ENCODE measurements at regions not wholly inside any gene's neighbourhood (a gene's known extent, or its start where the extent isn't known, plus 50 kb on each side); places are given as distances from the start of the nearest gene placed in this dataset.
A peak's percentile ranks its signal among the peaks of the same experiment; 100 is the strongest.

DNA sequence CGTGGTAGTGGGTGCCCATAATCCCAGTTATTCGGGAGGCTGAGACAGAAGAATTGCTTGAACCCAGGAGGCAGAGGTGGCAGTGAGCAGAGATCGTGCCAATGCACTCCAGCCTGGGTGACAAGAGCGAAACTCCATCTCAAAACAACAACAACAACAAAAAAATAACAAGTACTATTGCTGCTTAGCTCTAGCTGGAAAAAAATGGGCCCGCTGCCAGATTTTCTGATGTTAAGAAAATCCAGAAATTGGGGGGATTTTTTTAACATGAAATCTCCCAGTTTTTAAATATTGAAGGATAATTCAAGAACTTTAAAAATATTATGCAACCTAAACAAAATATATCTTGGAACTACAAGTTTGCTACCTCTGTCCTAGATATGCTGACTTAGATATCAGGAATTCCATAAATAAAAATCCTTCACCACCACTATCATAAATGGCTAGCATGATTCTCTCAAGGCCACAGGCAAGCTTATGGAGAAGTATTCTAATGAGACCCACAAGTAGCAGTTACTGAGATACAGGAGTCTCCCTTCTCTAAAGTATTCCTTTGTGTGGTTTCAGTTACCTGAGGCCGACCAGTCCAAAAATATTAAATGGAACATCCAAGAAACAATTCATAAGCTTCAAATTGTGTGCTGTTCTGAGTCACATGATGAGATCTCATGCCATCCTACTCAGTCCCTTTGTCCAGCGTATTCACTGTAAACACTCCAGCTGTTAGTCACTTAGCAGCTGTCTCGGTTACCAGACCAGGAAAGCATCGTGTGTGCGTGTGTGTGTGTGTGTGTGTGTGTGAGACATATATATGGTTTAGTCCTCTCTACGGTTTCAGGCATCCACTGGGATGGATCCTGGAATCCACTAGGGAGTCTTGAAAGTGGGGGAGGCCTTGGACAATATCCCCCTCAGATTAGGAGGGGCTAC is 277.2 kb downstream of the TBL1XR1 start:
- no peaks in the 10 kb centered on the region for H3K36me3 ChIP-seq (ENCODE audit: control insufficient read depth, insufficient read depth, low read length)
- in situ Hi-C loops (cut with MboI) (no loop called here), intact Hi-C loops (cut with micrococcal nuclease) (no loop called here)
- no peaks in the 10 kb centered on the region for H3K9me1 ChIP-seq (ENCODE audit: control insufficient read depth, insufficient read depth, low read length)
- TF ChIP-seq, protein P1, sequence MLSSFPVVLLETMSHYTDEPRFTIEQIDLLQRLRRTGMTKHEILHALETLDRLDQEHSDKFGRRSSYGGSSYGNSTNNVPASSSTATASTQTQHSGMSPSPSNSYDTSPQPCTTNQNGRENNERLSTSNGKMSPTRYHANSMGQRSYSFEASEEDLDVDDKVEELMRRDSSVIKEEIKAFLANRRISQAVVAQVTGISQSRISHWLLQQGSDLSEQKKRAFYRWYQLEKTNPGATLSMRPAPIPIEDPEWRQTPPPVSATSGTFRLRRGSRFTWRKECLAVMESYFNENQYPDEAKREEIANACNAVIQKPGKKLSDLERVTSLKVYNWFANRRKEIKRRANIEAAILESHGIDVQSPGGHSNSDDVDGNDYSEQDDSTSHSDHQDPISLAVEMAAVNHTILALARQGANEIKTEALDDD (IDR thresholded peaks at IDR 0.05) = 0 out of 2 replicates have a peak, but pooled peaks have one; percentile 39
- no peak for TF ChIP-seq ZC3H4 (CRISPR knock-in tag; IDR thresholded peaks at IDR 0.05; ENCODE audit: borderline replicate concordance)
- no peak for TF ChIP-seq CAMTA2 (CRISPR knock-in tag; conservative IDR thresholded peaks at IDR 0.05)
- TF ChIP-seq NFIC (IDR thresholded peaks at IDR 0.05) = peak; percentile 69
- TF ChIP-seq ZNF740 (CRISPR knock-in tag; IDR thresholded peaks at IDR 0.05) = no peak
- no peak for TF ChIP-seq ZNF740 (tag; IDR thresholded peaks at IDR 0.05)
- TF ChIP-seq, protein P2, sequence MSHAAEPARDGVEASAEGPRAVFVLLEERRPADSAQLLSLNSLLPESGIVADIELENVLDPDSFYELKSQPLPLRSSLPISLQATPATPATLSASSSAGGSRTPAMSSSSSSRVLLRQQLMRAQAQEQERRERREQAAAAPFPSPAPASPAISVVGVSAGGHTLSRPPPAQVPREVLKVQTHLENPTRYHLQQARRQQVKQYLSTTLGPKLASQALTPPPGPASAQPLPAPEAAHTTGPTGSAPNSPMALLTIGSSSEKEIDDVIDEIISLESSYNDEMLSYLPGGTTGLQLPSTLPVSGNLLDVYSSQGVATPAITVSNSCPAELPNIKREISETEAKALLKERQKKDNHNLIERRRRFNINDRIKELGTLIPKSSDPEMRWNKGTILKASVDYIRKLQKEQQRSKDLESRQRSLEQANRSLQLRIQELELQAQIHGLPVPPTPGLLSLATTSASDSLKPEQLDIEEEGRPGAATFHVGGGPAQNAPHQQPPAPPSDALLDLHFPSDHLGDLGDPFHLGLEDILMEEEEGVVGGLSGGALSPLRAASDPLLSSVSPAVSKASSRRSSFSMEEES (CRISPR knock-in tag; IDR thresholded peaks at IDR 0.05) = peak; percentile 32
- TF ChIP-seq C11orf30 (IDR thresholded peaks at IDR 0.05; ENCODE audit: low read depth) = peak; percentile 9; the same call in 1 of the 2 replicates
- TF ChIP-seq, protein P3, sequence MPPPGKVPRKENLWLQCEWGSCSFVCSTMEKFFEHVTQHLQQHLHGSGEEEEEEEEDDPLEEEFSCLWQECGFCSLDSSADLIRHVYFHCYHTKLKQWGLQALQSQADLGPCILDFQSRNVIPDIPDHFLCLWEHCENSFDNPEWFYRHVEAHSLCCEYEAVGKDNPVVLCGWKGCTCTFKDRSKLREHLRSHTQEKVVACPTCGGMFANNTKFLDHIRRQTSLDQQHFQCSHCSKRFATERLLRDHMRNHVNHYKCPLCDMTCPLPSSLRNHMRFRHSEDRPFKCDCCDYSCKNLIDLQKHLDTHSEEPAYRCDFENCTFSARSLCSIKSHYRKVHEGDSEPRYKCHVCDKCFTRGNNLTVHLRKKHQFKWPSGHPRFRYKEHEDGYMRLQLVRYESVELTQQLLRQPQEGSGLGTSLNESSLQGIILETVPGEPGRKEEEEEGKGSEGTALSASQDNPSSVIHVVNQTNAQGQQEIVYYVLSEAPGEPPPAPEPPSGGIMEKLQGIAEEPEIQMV (tag; conservative IDR thresholded peaks at IDR 0.05; ENCODE audit: low read depth) = no peak
- TF ChIP-seq ZNF316 (IDR thresholded peaks at IDR 0.05) = peak; percentile 59
- no peak for TF ChIP-seq NR4A1 (CRISPR knock-in tag; IDR thresholded peaks at IDR 0.05)
- no peak for TF ChIP-seq NR4A1 (tag; IDR thresholded peaks at IDR 0.05)
- TF ChIP-seq MAFG (tag; conservative IDR thresholded peaks at IDR 0.05) = 0 out of 2 replicates have a peak, but pooled peaks have one; percentile 6
- no peak for TF ChIP-seq ZNF263 (CRISPR knock-in tag; IDR thresholded peaks at IDR 0.05; ENCODE audit: borderline replicate concordance)
- no peaks in the 10 kb centered on the region for H4K20me1 ChIP-seq (replicated peaks; ENCODE audit: control insufficient read depth, insufficient read depth, low read length)
- no peaks in the 10 kb centered on the region for H3K79me2 ChIP-seq (ENCODE audit: control insufficient read depth, insufficient read depth, low read length)
- H3K4me1 ChIP-seq (replicated peaks in 1 of 2; ENCODE audit: control insufficient read depth in 2 of 2, insufficient read depth in 2 of 2, low read length in 2 of 2) = no peaks in the 10 kb centered on the region; a peak in 1 of 5 replicates
- ChIA-PET POLR2A (interaction anchor here (0.6 kb wide), 1 partner anchor 10 kb away, joined by 3 read pairs; no protein-coding TSS in a partner anchor), CTCF (ENCODE audit: low intra/inter-chr PET ratio) (no interaction called here)
- BruUV-seq (replicated peaks) = no TSS peak
- FAIRE-seq (no peak), DNase-seq (ENCODE audit: extremely low read depth in 1 of 4, low spot score in 3 of 4) (peak in 1 of 4 experiments; percentile 5), ATAC-seq (peak; percentile 66)
- no peak overlapping the region for H3K9ac ChIP-seq (ENCODE audit: insufficient read depth in 1 of 2, low read depth in 2 of 2, low read length in 2 of 2)
- H3K4me3 ChIP-seq = no peak overlapping the region
- H3K27ac ChIP-seq (ENCODE audit: extremely low read depth, low read depth, low read length) = no peak overlapping the region
- peak overlapping the region; percentile 51; the same call in 1 of the 2 replicates for H3K4me2 ChIP-seq (ENCODE audit: insufficient read depth, low read length)
- 0 out of 5 replicates have a peak, but pooled peaks cover 0 to 2% of the 10 kb centered on the region in 2 experiments for H3K27me3 ChIP-seq (ENCODE audit: control insufficient read depth in 2 of 2, insufficient read depth in 2 of 2, low read length in 2 of 2)
- WGBS (ENCODE audit: insufficient coverage, low coverage, missing lambda C conversion rate) = 10% methylated on average over 11 of the region's 11 CpGs
- no peaks in the 10 kb centered on the region; the same call in 1 of the 2 replicates for H3K9me3 ChIP-seq (replicated peaks; ENCODE audit: control insufficient read depth, insufficient read depth, low read depth, low read length)
- peak overlapping the region; percentile 87 for H2AFZ ChIP-seq (ENCODE audit: low read depth, low read length)

Data from K562 (cell line).